GM10248 (cell line): ENCODE measurements at regions not wholly inside any gene's neighbourhood (a gene's known extent, or its start where the extent isn't known, plus 50 kb on each side); places are given as distances from the start of the nearest gene placed in this dataset.

Source experiments
- CTCF ChIA-PET: fragments of 300-600 bp; sonication (Branson Sonifier 250); formaldehyde crosslinking; extraction: SDS; loops from one replicate; lab custom pipeline; 2021; ENCODE audit warnings: antibody characterized with exemption; lab: Yijun Ruan, JAX
- POLR2A ChIA-PET: fragments of 350-650 bp; sonication (Branson Sonifier 250); formaldehyde crosslinking; extraction: SDS; loops from one replicate; lab custom pipeline; 2020; ENCODE audit warnings: antibody characterized with exemption; lab: Yijun Ruan, JAX
- DNase-seq: peaks from one replicate; pipeline ENCODE4 v3.0.0; 2012; ENCODE audit errors: extremely low spot score
- TF ChIP-seq, protein P1 (sequence below): IDR thresholded peaks from 2 replicates; pipeline ENCODE4 v1.5.1; 2012; ENCODE audit warnings: mild to moderate bottlenecking, low read depth; ENCODE audit errors: extremely low read depth, missing control alignments, control extremely low read depth

DNA sequence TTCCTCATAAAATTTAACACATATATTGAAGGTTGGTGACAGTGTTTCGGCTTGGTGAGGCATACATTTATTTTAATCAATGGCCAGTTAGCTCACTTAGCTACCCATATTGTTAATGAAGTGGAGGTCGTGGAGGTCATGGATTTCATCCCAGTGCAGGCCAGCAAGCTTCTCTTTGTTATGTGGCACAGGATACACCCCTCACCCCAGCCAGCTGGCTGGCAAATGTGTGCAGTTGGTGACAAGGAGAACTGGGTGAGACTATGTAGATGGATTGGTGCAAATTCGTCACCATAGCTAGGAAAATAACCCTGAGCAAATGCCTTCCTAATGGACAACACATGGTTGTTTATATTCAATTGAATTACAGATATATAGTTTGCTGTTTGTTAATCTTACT lies 50.5 kb upstream of the FOXP2 start:
- POLR2A ChIA-PET: no interaction called here
- no peak for DNase-seq
- TF ChIP-seq, protein P1, sequence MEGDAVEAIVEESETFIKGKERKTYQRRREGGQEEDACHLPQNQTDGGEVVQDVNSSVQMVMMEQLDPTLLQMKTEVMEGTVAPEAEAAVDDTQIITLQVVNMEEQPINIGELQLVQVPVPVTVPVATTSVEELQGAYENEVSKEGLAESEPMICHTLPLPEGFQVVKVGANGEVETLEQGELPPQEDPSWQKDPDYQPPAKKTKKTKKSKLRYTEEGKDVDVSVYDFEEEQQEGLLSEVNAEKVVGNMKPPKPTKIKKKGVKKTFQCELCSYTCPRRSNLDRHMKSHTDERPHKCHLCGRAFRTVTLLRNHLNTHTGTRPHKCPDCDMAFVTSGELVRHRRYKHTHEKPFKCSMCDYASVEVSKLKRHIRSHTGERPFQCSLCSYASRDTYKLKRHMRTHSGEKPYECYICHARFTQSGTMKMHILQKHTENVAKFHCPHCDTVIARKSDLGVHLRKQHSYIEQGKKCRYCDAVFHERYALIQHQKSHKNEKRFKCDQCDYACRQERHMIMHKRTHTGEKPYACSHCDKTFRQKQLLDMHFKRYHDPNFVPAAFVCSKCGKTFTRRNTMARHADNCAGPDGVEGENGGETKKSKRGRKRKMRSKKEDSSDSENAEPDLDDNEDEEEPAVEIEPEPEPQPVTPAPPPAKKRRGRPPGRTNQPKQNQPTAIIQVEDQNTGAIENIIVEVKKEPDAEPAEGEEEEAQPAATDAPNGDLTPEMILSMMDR: no peak

DNA sequence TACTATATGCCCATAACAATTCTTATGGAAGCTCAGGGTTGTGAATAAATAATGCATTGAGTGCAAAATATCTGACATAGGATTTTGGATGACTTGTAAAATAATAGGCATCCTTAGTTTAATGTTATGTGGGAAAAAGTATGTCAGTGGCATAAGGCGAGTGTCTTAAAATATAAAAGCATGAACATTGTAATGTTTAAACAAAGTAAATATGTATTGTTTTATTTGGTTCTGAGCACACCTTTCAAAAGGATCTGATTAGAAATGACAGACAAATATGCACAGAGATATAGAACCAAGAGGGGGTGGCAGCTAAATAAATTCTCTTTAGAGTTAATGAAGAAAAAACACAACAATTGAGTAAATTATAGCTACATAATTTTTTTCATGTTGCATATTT lies 51.3 kb upstream of the FOXP2 start:
- TF ChIP-seq, protein P1: no peak
- ChIA-PET POLR2A (no interaction called here), CTCF (interaction anchor here (1.2 to 1.3 kb wide), 2 partner anchors 11 to 15 kb away, joined by 3 read pairs; no protein-coding TSS in a partner anchor)
- DNase-seq: no peak

More for the DNA sequence above, 50.5 kb upstream of the FOXP2 start:
- CTCF ChIA-PET: interaction anchor here (1.6 kb wide), 1 partner anchor 10 kb away, joined by 3 read pairs; no protein-coding TSS in a partner anchor

DNA sequence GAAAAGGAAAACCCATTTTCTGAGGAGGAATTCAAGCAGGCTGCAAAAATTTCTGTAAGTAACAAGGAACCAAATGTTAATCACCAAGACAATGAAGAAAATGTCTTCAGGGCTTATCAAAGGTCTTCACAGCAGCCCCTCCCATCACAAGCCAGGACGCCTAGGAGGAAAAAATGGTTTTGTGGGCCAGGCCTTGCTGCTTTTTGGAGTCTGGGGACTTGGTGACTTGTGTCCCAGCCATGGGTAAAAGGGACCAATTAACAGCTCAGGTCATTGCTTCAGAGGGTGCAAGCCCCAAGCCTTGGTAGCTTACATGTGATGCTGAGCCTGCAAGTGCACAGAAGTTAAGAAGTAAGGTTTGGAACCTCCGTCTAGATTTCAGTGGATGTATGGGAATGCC lies 55.7 kb upstream of the FOXP2 start:
- POLR2A ChIA-PET: no interaction called here
- CTCF ChIA-PET: no interaction called here
- TF ChIP-seq, protein P1: no peak
- no peak for DNase-seq

DNA sequence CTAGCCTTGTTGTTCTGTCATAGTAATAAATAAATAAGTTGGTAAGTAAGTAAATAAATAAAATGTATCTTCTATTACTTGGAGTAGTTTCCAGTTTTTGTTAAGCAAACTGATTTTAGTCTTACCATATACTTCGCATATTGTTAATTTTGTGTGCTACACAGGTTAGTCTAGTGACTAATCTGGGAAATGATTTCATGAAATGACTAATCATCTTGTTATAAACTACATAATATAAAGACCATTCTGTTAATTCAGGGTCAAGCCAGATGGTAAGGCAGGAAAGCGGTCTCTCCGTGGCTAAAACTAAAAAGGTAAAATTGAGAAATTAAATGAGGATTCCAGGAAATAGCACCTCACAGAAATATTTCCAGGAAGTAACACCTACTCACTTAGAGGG lies 58.5 kb upstream of the FOXP2 start:
- ChIA-PET CTCF (no interaction called here), POLR2A (no interaction called here)
- no peak for DNase-seq
- TF ChIP-seq, protein P1: no peak

DNA sequence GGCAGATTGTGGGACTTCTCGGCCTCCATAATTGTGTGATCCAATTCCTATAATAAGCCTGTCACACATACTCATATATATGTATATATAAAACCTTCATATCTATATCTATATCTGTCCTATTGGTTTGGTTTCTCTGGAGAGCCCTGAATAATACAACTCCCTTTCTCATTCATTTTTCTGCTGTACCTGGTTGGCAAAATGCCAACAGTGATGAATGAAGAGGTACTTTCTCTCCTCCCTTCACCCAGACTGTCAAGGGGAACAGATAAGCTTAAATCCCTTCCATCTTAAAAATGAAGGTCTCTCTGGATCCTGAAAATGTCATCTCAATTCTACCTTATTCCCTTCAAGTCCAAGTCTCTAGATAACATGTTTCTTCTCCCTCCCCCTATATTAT lies 60.3 kb upstream of the FOXP2 start:
- ChIA-PET POLR2A (no interaction called here), CTCF (interaction anchor here (0.9 kb wide), 1 partner anchor 16 kb away, joined by 3 read pairs; no protein-coding TSS in a partner anchor)

DNA sequence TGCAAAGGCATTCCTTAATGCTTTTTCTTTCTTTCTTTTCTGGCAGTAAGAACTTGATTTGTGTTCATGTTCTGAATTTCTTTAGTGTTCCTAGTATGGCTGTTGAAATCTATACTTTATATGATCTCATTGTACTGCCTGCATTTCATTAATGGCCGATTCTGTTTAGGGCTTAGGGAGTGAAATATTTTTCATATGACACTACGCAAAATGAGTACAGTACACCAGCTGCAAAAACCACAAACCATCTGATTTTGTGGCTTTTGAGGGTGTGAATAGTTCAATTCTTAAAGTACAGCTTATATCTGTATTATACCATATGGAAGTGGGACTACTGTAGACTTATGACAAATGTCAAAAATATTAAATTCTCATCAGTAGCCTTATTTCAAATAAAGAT lies 69.1 kb upstream of the FOXP2 start:
- POLR2A ChIA-PET: no interaction called here
- CTCF ChIA-PET: no interaction called here
- DNase-seq: no peak
- TF ChIP-seq, protein P1: no peak

More for the DNA sequence above, 60.3 kb upstream of the FOXP2 start:
- TF ChIP-seq, protein P1: no peak
- DNase-seq: no peak
